HG03432 (cell line): ENCODE measurements at regions not wholly inside any gene's neighbourhood (a gene's known extent, or its start where the extent isn't known, plus 50 kb on each side); places are given as distances from the start of the nearest gene placed in this dataset.
"Not testable (repeated sequence)": the region's sequence is repeated elsewhere in the genome, so short reads cannot be mapped to it uniquely, and the experiment has no call there.

Experiments used
- ATAC-seq: cut with Tn5 transposase; IDR thresholded peaks from one replicate; pipeline ENCODE4 v1.9.1; 2021; ENCODE audit warnings: mild to moderate bottlenecking, moderate library complexity; ENCODE audit not compliant: unreplicated experiment

DNA sequence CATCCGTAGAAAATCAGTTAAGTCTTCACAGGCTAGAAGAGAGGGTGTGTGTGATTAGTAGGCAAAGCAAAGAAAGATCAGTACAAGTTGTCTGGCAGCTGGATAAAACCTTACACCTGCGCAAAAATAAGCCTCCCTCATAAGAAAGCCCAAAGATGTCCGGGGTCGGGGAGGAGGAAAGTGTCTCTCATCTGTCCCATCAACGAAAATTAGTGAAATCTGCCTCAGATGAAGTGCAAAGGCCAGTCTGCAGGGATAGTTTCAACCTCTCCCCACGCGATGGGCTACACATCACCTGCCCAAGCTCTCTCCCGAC, 333.9 kb downstream of the SRGAP2C start:
- ATAC-seq, result no peak

DNA sequence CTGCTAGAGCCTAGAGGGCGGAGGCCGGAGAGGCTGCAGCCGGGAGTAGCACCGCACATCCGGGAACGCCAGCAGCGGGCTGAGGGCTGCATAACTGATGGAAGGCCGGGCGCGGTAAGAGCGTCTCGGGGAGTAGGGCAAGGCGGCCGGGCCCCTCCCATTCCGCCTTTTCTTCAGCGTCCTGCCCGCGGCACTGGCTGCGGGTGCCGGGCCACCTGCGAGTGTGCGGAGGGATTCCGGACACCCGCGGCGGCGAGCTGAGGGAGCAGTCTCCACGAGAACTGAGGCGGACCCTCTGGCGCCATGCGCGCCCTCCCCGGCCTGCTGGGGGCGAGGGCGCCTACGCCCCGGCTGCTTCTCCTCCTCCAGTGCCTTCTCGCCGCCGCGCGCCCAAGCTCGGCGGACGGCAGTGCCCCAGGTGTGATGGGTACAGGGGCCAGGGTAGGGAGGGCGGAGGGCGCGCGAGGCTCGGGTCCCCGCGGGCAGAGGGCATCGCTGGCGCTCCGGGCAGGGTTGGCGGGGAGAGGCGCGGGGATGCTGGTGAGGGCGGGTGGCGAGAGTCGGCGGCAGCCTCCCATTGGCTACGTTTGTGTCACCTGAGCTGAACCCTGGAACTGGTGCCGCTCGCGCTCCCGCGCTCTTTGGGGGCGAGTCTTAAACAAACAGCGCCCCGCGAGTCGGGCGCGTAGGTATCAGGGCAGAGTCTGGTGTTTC, 334.4 kb downstream of the SRGAP2C start:
- ATAC-seq, result peak; percentile 39

DNA sequence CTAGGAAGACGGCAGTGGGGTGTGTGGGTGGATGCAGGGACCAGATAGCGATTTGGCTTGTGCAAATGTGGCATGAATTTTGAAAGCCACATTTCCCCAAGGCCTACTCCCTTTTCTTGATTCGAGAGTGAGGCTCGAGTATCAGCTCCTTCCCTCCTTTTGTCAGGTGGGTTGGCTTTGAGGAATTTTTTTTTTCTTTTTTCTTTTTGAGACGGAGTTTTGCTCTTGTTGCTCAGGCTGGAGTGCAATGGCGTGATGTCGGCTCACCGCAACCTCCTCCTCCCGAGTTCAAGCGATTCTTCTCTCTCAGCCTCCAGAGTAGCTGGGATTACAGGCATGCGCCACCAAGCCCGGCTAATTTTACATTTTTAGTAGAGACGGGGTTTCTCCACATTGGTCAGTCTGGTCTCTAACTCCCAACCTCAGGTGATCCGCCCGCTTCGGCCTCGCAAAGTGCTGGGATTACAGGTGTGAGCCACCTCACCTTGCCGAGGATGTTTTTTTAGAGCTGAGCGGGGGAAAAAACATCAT, 335.0 kb downstream of the SRGAP2C start:
- not testable (repeated sequence) for ATAC-seq

DNA sequence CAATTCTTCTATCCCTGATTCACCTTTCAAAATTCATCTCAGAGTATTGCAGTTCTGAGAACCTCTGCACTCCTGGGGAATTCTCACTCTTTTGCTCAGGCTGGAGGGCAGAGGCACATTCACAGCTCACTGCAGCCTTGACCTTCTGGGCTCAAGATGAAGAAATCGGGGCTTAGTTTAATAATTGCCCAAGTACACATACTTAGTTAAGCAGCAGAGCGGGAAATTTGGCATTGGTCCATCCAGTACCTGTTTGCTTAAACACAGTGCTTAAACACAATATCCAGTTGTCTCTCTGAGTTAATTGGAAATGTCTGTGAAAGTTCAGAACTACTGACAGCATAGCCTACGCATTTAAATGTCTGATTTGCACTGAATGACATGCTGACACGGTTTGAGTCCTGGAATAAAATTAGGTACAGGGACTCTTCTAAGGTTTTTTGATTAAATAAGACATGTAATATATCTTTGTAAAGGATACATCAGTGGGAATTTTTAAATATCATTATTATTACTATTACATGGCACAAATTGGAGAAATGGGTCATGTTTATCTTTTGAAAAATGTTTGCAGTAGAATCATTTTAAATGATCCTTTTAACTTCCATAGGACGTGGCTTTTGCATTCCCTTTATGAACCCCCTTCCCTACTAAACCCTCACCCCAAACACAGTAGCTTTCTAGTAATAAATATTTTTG, 337.4 kb downstream of the SRGAP2C start:
- ATAC-seq, result no peak

DNA sequence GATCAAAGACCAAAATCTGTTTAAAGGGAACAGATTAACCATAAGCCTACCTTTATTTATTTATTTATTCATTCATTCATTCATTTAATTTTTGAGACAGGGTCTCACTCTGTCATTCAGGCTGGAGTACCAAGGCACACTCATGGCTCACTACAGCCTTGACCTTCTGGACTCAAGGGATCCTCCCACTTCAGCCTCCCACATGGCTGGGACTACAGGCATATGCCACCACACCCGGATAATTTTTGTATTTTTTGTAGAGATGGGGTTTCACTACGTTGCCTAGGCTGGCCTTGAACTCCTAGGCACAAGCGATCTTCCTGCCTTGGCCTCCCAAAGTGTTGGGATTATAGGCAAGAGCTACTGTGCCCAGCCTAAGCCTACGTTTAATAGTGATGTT, 338.3 kb downstream of the SRGAP2C start:
- ATAC-seq, result not testable (repeated sequence)

DNA sequence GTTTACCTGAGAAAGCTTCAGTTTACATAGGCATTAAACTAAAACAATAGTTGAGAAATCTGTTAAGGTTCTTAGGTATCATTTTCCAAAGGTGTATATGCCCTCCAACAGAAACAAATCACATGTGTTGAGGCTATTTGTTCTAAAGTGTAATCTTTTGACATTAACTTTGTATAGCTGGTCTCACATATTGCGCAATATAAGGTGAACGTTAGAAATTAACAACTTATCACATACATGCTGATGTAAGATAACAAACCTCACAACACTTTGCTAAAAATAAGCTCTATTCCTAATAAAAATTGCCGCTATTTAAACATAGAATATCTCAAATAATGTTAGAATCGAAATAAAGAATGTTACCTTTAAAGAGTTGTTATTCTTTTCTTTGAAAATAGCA, 340.6 kb downstream of the SRGAP2C start:
- no peak for ATAC-seq

DNA sequence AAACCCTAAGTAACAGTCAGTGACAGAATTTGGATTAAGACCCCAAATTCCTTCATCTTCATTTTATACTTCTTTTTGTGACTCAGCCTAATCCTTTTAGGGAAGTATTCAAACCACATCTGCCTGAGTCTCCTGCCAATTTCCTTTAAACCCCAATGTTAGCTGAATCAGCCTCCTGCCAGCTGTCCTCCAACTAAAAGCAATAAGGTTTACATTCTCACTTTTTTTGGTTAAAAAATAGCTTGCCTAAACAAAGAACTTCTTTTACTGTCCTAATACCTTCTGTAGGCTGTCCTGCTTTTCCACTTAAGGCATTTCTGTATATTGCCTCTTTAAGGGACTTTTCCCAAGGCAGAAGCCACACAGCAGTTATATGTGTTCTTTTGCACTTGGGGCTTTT, 344.2 kb downstream of the SRGAP2C start:
- not testable (repeated sequence) for ATAC-seq

DNA sequence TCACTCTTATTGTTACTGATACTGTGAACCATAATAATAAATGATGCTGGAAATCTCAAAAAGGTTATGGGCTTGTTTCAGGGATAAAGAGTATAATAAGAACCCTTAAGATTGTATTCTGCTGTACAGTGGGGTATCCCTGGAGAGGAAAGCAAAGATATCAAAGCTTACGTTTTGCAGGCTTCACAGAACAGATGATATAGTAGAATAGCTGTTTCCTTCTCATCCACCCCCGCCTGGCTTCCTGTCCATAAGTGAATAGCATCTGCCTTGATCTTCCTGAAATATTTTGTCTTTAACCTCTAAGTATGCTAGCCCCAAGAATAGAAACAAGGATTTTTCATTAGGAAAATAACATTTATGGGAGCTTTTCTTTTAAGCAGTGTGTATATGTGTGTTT, 345.3 kb downstream of the SRGAP2C start:
- not testable (repeated sequence) for ATAC-seq

DNA sequence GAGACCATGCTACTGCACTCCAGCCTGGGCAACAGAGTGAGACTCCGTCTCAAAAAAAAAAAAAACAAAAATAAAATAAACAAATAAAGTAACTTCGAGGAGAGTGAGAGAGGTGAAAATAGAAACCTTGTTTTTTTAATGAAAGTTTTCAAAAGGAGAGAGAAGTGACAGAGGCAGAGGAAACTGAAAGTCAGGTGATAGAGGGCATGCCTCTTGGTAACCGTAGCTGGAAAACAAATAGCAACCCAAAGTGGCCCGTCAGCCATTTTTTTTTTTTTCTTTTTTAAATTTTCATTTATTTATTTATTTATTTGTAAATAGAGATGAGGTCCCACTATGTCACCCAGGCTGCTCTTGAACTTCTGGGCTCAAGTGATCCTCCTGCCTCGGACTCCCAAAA, 347.0 kb downstream of the SRGAP2C start:
- ATAC-seq, result not testable (repeated sequence)

DNA sequence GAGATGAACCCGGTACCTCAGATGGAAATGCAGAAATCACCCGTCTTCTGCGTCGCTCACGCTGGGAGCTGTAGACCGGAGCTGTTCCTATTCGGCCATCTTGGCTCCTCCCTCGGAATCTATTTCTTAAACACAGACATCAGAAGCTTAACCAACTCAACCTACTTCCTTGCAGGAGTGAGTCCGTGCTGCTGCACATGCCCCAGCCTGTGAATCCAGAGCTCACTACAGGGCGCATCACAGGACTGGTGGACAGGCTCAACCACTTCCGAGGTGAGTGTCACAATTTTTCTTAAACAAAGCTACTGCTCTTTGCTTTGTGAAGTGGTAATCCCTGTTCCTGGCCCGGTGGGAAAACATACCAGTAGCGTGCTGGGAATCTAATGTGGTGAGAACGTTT, 353.4 kb downstream of the SRGAP2C start:
- ATAC-seq, result not testable (repeated sequence)

DNA sequence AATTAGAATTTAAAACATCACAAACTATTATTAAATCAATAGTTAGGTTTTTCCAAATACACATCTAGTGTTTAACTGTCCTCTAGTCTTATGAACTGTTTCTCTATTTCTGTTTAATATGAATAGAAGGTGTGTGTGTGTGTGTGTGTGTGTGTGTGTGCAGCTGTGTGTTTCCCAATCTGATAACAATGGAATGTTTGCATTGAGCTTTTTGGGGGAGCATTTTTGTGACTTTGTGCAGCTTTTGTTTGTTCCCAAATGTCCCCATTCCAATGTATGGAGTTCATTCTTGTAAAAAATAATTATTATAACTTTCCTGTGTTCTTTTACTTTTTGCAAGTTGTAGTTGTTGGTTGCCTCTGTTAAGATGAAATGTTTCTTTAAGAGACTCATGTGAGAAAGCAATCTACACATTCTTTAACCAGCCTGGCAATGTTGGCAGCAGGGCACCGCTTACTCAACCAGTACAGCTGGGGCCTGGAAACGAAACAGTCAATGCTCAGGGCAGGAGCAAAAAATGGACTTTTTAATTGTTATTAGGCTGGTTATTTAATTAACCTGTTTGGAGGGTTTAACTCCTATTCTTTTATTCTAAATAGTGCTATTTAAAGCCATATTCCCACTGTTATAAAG, 354.3 kb downstream of the SRGAP2C start:
- no peak for ATAC-seq

DNA sequence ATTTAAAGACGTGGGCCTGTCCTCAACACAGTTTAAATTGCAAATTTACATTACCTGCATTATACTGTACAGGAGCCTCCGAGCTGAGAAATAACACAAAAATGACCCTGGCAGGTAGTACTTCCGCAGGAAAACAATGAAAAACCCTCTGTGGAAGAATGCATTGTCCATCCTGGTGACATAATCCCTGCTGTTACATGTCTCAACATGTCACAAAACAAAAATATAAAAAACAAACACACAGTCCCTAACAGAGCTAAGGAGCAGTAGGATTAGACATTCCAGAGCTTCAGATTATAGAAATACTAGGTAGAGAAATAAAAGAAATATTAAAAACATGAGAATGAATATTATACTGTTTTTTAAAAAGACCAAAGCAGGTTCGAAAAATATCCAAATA, 359.2 kb downstream of the SRGAP2C start:
- ATAC-seq, result not testable (repeated sequence)

DNA sequence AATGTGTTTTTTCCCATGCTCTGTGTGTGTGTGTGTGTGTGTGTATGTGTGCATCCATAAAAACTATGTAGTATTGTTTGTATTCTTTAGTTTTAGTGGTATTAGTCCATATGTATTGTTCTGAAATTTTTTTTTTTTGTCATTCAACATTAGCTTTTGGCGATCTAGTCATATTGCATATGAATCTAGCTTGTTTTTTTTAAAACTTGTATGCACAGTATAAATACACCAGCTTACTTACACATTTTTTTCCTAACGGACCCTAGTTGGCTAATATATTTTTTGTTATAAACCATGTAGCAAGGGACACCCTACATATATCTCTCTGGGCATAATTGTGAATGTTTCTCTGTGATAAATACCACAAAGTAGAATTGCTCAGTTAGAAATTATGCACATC, 359.7 kb downstream of the SRGAP2C start:
- ATAC-seq, result no peak

DNA sequence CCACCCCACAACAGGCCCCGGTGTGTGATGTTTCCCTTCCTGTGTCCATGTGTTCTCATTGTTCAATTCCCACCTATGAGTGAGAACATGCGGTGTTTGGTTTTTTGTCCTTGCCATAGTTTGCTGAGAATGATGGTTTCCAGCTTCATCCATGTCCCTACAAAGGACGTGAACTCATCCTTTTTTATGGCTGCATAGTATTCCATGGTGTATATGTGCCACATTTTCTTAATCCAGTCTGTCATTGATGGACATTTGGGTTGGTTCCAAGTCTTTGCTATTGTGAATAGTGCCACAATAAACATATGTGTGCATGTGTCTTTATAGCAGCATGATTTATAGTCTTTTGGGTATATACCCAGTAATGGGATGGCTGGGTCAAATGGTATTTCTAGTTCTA, 361.1 kb downstream of the SRGAP2C start:
- not testable (repeated sequence) for ATAC-seq

DNA sequence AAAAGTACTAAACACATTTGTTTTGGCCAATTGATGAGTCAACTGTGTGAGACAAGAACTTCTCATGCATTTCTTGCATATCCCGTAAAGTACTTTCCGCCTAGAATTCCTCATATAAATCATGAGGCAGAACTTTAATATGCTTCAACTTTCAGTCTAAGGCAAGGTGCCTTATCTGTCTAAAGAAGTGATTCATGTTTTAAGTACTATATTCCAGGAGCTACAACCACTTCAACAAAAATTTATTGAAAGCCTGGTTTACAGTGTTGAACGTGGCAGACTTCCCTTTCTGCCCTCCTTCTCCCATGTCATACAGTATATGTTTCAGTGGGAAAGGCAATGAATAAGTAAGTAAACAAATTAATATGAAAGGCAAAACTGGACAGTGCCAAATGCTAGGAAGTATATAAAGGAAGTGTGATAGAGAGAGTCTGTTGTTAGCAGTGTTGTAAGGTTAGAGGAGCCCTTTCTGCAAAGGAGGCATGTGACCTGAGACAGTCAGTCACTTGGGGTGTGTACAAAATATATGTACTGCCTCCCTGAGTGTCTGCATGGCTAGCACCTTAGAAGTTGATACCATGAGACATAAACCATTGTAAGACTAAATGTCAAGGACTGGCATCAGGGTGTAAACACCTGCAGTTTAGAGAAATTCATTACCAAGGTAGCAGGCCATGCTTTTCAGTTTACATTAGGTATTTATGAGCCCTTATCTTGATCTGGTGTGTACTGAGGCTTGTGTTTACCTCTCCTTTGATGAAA, 362.2 kb downstream of the SRGAP2C start:
- ATAC-seq, result no peak

DNA sequence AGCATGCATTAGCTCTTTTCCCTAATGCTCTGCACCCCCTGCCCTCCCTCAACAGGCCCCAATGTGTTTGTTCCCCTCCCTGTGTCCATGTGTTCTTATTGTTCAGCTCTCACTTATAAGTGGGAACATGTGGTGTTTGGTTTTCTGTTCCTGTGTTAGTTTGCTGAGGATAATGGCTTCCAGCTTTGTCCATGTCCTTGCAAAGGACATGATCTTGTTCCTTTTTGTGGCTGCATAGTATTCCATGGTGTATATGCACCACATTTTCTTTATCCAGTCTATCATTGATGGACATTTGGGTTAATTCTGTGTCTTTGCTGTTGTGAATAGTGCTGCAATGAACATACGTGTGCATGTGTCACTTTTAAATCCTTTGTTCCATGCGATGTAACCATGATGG, 363.0 kb downstream of the SRGAP2C start:
- not testable (repeated sequence) for ATAC-seq

DNA sequence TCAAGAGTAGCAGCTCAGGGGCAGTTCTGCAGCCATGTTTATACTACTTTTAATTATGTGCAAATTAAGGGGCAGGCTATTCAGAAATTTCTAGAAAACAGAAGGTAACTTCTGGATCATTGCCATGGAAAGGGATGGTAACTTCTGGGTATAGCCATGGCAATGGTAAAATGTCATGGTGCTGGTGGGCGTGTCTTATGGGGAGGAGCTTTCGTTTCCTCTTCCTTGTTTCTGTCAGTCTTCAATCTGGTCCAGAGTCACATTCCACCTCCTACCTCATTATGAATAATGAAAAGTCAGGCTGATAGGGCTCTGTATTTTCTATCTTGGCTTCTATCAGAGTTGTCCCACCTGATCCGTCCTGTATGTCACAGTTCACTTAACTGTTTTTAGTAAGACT, 366.0 kb downstream of the SRGAP2C start:
- ATAC-seq, result not testable (repeated sequence)

DNA sequence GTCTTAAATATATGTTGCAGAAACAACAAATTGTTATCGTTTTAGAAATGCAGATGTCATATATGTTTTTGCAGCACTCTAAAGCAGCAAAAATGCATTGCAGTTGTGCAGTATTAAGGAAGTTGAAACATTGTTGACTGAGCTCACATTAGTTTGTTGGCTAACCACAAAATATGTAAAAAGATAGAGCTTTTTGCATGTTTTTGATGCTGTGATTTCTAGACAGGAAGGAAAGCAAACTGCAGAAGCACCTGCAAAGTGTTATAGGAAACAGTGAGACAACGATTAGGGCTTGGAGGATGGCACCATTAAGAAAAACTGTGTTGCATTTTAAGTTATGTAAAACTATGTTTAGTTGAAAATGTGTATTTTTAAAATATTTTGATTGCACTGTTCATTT, 366.7 kb downstream of the SRGAP2C start:
- ATAC-seq, result not testable (repeated sequence)

DNA sequence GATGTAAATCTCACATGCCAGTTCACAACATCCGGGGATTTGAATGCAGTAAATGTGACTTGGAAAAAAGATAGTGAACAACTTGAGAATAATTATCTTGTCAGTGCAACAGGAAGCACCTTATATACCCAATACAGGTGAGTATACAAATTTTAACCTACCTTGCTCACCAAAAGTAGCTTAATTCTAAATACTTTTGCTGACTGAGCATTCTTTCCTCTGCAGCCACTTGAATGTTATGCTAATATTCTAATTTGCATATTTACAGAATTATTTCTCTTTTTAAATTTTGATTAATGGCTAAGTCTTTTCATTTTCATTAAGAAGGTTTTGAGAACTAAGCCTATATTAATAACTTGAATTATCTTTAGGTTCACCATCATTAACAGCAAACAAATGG, 371.8 kb downstream of the SRGAP2C start:
- ATAC-seq, result not testable (repeated sequence)

DNA sequence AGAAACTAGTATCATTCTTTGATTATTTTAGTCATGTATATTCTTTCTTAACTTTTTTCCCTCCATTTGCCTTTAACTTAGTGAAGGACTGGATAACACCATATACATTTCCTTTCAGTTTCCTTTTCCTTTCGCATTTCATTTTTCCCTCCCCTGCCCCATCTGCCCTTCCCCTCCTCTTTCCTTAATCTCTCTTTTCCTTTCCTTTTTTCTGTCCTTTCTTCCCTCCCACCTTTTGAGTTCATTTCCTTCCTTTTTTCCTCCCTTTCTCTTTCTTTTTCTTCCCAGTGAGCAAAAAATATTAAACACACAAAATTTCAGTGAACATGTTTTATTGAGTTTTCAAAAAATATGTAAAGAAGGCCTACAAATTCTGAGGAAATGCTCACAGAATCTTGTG, 373.3 kb downstream of the SRGAP2C start:
- ATAC-seq, result not testable (repeated sequence)

DNA sequence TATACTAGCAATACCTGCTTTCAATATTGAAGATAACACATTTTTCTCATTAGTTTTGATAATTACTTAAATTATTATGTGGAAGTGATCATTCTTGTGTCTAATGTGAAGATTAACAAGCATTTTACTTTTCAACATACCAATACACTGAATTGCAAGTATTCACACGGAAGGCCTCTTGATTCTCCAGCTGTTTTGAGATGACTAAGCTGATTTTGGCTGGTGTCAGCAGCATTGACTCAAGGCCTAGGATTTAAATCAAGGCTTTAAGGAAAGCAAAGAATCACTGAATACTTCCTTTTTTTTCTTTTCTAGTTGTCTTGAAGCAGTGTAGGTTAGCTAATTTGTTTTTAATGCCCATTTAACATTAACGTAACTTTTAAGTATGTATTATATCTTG, 373.7 kb downstream of the SRGAP2C start:
- no peak for ATAC-seq
